SH-SY5Y (cell line): ENCODE measurements at regions not wholly inside any gene's neighbourhood (a gene's known extent, or its start where the extent isn't known, plus 50 kb on each side); places are given as distances from the start of the nearest gene placed in this dataset.

Source experiments
- GATA2 ChIP-seq: IDR thresholded peaks from 2 replicates; pipeline ENCODE4 v1.6.1; 2011; ENCODE audit warnings: mild to moderate bottlenecking, low read depth, low read length
- GATA3 ChIP-seq: IDR thresholded peaks from 2 replicates; pipeline ENCODE4 v1.6.1; 2011; ENCODE audit warnings: low read depth, mild to moderate bottlenecking, low read length, moderate library complexity

DNA sequence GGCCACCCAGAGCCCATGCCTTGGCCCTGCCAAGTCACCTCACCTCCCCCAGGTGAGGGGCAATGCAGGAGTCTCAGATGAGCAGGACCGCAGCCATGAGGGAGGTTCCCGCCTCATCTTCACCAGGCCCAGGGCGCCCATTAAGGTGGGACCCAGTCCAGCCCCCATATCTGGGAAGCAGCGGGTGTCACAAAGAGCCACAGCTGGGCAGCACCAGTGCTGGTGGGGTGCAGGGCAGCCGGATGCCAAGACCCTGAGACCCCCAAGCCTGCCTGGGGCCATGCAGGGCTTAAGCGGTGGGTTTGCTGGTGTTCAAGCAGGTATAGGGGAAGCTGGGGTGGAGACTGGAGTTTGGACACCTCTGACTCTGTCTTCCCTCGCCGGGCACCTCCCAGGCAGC, 237.8 kb upstream of the GSE1 start:
- TF ChIP-seq GATA3 (no peak), GATA2 (no peak)

DNA sequence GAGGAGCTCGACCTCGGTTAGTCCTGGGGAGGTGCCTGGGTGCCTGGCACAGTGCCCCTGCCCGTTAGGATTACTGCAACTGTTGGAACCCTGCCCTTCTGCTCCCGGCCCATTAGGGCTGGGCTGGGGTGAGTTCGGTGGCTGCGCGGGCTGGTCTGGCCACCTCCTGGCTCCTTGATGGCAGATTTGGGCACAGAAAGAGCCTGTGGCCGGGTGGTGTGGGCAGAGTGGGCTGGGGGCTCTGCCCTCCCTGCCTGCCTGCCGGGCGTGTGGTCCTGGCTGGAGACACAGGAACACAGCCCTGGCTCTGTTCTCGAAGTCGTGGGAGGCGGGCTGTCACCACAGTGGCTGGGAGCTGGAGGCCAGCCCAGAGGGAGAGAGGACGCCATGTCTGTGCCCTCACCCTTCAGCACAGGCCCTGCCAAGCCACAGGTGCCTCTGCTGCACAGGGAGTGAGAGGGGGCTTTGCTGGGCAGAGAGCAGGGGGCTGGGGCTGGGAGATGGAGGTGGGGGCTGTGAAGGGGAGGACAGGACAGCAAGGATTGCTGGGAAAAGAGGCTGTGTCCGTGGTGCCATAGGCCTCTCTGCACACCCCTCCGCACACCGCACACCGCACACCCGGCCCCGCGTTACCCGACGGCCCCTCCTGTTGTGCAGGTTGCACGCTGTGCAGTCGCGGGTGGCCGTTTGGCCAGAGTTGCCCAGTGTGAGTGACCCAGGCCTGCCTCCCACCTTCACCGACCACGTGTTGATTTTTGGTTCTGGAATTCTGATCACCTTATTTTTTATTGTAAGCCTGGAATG, 236.6 kb upstream of the GSE1 start:
- TF ChIP-seq GATA2 (no peak), GATA3 (no peak)

DNA sequence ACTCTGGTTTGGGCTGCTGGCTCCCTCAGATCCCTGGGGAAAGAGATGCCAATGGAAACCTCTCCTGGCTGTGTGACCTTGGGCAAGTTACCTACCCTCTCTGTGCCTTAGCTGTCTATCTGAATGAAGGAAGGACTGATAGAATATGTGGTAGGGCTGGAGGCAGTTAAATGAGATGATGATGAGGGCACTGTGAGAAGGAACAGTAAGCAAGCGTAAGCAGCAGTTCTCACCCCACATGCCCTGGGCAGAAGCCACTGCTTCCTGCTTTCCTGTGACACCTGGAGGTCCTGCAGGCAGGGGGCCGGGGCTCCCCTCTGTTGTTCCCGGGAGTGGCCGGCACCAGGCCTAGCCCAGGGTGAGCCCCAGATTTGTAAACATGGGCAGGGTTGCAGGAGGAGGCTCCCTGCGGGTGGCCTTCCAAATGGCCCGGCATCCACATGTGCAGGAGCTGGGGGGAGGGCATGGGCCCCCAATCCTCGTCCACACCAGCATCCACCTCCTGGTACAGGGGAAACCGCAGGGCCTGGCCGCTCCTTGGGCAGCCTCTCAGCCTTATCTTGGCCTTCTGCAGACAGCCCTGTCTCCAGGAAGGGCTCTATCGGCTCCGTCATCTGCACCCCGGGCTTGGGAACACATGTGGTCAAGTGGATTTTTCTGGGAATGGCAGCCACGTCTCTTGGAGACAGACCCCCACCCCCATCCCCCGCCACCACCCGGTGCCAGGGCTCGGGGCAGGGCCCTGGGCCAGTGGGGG, 235.6 kb upstream of the GSE1 start:
- TF ChIP-seq GATA2 (peak; percentile 96), GATA3 (no peak)

DNA sequence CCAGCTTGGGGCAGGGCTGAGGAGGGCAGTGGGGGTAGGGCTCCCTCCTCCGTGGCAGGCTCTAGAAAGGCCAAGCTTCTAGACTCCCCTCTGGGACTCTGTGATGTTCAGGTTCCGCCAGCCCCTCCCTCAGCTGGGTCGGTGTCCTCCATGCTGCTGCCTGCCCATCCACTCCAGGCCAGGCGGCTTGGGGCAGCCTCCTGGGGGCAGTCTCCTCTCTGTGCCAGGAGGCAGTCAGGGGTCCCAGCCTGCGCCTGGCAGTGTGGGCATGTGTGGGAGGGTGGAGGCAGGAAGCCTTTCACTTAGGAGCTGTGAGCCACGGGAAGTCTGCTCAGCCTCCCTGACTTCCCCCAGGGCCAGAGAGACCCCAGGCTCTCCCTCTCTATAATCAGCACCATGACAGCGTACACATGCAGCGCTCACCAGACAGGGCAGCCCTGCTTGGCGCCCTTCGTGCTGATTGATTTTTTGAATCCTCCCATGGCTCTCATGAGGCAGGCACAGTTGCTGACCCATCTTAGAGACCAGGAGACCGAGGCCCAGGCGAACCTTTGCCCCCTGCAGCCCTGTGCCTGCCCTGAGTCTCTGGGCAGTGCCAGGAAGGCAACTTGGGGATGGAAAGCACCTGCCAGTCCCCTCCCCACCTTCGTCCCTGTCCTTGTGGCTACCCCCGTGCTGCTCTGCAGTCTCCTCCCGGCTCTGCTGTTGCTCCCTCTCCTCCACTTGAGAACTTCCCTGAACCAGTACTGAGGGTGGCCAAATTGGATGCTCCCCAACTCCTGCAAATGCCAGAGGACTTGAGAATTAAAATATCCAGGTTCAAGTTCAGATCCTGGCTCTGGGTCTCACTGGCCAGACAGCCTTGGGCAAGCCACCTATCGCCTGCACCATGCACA, 234.7 kb upstream of the GSE1 start:
- TF ChIP-seq GATA3 (no peak), GATA2 (no peak)

DNA sequence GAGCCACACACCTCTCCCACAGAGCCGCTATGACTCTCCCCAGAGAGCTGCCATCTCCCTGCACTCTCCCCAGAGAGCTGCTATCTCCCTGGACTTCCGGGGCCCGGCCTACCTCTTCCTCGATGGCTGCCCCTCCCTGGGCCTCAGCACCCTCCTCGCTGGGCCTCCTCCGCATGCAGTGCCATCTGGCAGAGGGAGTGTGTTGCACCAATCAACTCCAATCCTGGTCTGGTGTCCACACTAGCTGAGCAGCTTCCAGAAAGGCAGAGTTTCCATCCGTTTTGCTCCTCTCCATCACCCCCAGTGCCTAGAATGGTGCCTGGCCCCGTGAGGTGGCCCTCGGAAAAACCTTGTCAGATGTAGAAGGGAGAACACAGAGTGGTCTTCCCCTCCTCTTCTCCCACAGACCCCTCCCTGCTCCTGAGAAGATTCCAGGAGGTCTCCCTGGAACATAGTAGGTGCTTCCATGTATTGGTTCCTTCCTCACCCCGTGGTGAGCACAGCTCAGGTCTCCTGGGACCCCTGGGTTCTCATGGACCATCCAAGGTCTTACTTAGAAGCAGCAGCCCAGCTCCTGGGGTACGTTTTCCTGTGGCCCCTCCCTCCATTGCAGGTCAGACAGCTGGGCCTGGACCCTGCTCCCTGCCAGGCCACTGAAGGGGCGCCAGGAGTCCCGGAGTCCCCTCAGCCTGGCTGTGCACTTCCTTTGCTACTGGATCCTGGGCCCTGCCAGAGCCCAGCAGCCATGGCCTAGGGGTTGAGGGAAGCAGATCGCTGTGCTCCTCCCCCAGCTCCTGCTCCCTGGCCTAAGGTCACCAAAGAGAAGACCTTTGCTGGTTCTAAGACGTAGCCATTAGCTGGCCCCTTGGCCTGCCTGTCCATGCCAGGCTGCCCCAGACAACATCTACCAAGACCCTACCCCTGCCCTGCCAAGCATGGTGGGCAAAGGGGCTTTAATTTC, 233.8 kb upstream of the GSE1 start:
- TF ChIP-seq GATA3 (no peak), GATA2 (no peak)

DNA sequence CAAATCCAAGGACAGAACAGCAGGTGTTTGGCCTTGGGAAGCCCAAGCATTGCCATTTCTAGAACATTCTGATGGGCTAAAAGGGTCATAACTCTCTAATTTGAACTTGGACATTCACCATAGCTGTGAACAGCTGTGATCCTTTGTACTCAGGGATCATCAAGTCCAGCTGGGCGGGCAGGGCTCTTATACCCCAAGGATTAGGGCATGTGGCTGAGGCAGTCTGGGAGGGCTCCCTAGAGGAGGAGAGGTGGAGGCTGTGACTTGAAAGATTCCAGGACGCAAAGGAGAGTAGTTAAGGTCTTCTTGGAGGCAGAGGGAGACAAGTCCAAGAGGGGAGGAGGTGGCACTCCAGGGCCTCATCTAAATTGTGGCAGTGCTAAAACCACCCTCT, 233.1 kb upstream of the GSE1 start:
- TF ChIP-seq GATA2 (no peak), GATA3 (no peak)

DNA sequence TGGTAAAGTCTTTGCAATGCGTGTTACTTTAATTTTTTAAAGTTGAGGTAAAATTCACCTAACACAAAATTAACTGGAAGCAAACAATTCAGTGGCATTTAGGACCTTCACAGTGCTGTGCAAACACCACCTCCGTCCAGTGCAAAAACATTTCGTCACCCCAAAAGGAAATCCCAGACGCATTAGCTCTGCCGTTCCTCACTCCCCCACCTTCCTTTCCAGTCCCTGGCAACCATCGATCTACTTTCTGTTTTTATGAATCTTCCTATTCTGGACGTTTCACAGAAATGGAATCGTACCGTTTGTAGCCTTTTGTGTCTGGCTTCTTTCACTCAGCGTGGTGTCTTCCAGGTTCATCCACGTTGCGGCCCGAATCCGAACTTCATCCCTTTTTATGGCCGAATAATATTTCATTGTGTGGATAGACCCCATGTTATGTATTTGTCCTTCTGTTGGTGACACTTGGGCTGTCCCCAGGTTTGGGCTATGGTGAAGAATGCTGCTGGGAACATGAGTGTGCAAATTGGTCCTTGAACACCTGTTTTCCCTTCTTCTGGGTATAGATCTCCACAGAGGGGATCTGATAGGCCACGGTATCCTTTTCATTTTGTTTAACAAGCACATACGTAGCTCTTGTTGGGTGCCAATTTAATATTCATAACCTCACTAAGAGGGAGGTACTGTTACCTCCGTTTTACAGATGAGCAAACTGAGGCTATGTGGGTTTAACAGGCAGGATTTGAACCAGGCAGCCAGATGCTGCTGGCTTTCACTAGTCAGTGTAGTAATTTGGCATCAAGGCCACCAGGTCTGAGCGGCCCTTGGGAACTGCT, 232.0 kb upstream of the GSE1 start:
- no peak for TF ChIP-seq GATA3
- no peak for TF ChIP-seq GATA2

DNA sequence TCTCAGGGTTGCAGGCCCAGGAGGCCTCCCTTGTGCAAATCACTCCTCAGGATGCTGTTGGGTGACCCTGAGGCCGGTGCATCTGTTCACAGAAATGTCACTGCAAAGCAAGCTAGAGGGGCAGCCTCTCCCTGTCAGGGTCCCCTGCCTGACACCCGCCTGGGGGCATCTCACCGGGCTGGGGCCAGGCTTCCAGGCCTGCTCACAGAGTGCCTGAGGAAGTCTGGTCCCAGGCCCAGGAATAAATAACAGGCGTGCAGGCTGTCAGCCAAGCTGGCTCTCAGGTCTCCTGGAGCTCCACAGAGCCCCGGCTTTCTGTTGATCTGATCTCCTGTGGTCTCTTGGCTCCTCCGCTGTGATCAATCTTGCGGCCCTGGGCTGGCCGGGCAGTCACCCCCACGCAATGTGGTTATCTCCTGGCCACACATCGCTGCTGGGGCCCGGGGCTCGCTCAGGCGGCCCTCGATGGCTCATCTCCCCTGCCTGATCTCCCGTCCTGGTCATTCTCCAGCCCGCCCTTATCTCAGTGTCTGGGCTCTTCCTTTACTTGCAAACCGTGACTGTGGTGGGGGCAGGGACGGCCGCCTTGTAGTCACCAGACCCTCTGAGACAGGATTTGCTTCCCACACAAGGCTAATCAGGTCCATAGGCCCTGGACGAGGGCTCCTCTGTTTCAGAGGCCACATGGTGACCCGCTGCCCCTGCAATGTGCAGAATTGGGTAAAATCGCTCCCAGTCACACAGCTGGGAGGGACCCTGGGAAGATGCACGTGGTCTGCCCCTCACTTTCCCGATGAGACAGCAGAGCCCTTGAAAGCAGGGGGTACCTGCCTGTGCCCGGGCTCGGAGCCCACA, 231.2 kb upstream of the GSE1 start:
- no peak; the same call in 1 of the 2 replicates for TF ChIP-seq GATA3
- TF ChIP-seq GATA2 = peak; percentile 97

DNA sequence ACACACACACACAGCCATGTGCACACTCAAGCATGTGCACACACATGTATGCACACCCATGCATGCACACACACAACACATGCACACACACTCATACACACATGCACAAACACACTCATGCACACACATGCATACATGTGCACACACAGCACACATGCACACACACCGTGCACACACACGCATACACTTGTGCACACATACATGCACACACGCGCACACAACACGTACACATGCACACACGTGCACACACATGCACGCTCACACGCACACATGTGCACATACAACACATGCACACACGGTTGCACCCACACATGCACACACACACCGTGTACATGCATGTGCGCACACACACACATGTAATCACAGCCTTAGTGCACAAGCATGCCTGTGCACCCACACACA, 230.4 kb upstream of the GSE1 start:
- TF ChIP-seq GATA2 (no peak), GATA3 (no peak)

DNA sequence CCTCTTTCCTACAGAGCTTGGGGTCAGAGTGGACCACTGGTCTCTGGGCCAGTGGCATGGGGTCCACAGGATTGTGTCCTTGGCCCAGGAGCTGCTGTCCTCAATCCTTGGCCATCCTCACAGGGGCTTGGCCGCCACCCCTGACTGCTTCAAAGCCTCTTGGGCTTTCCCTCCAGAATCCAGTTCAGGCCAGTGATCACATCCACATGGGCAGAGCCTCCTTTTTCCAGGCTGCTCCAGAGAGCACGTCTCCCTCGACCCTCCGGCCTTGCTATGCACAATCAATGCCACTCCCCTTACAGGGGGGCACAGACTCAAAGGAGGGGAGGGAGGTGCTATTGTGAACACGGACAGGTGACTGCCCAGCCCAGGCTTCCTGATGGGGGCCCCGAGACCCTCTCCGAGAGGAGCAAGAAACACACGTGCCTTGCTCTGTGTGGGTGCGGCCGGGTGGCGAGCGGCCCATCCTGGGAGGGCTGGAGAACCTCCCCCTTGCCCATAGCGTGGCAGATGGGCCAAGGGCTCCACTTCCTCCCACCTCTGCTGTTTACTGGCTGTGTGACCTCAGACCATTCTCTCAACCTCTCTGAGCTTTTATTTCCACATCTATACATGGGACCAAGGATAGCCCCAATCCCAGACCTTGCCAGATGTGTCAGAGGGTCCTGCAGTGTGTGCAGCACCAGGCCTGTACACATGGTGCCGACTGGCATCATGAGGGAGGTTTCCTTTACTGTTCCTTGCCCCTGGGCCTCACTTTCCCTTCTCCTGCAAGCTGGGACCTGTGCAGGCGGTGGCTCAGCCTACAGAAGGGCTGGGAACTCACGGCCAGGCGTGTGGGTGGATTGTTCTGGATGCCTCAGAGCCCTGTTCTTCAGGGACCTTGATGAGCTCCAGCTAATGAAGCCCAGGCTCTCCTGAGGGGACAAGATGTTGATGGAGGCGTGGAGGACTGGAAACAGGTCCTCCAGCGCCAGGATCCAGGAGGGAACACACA, 229.0 kb upstream of the GSE1 start:
- TF ChIP-seq GATA3 (no peak), GATA2 (no peak)

DNA sequence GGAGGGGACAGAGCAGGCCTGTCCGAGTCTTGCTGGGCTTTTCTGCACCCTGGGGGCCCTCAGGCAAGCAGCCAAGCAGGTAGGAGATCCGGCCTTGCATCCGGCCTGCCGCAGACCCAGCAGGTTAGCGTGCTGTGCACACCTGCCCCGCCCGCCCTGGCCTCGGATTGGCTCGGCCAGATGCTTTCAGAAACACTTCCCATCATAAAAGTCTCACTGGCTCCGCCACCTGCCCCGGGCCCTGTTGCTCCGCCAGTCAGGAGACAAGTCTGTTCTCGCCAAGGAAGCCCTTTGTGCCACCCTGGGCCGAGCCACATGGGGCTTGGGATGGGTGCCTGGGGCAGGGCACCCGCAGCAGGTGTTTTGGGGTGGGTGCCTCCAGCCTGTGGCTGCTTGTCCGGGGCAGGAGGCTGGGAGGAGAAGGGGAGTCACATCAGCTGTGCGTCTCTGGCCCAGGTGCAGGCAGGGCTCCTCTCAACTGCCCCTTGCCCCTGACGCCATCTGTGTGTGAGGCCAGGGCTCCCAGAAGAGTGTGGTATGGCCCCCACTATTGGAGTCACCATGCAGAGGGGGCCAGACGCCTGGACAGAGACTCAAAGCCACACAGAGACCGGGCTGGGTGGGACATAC, 228.2 kb upstream of the GSE1 start:
- TF ChIP-seq GATA2 = no peak
- no peak for TF ChIP-seq GATA3
